GM12891 (cell line): ENCODE measurements at regions not wholly inside any gene's neighbourhood (a gene's known extent, or its start where the extent isn't known, plus 50 kb on each side); places are given as distances from the start of the nearest gene placed in this dataset.

ENCODE experiments used
- DNase-seq: peaks from one replicate; pipeline ENCODE4 v3.0.0; 2011; ENCODE audit warnings: low spot score; ENCODE audit not compliant: insufficient read length
- FAIRE-seq: peaks from 2 replicates; lab custom pipeline; 2011; peaks lifted over from hg19 to GRCh38; lab: Jason Lieb, UNC
- PAX5 ChIP-seq: IDR thresholded peaks from 2 replicates; pipeline ENCODE4 v1.6.1; 2011; ENCODE audit warnings: low read length, moderate library complexity, mild to moderate bottlenecking; ENCODE audit not compliant: insufficient read depth, severe bottlenecking
- POLR2A ChIP-seq: IDR thresholded peaks from 2 replicates; pipeline ENCODE4 v1.6.1; 2011; ENCODE audit warnings: low read depth, low read length, control low read depth
- POLR2AphosphoS5 ChIP-seq: IDR thresholded peaks from 2 replicates; pipeline ENCODE4 v1.6.1; 2011; ENCODE audit warnings: low read depth, low read length, control low read depth
- POU2F2 ChIP-seq: IDR thresholded peaks from 2 replicates; pipeline ENCODE4 v1.6.1; 2011; ENCODE audit warnings: low read depth, mild to moderate bottlenecking, control low read depth, low read length, moderate library complexity
- SPI1 ChIP-seq: IDR thresholded peaks from 2 replicates; pipeline ENCODE4 v1.6.1; 2011; ENCODE audit warnings: low read depth, low read length, control low read depth
- TAF1 ChIP-seq: IDR thresholded peaks from 2 replicates; pipeline ENCODE4 v1.6.1; 2011; ENCODE audit warnings: low read depth, low read length, control low read depth

- FAIRE-seq (no peak), DNase-seq (no peak)
- TF ChIP-seq POLR2A: no peak
- TF ChIP-seq POLR2AphosphoS5: no peak
- no peak for TF ChIP-seq SPI1
- no peak for TF ChIP-seq TAF1
- TF ChIP-seq PAX5: no peak
- no peak for TF ChIP-seq POU2F2
These were observed 76.0 kb downstream of the GPR88 start for GRCh38 chr1:100613817-100614559.

DNA sequence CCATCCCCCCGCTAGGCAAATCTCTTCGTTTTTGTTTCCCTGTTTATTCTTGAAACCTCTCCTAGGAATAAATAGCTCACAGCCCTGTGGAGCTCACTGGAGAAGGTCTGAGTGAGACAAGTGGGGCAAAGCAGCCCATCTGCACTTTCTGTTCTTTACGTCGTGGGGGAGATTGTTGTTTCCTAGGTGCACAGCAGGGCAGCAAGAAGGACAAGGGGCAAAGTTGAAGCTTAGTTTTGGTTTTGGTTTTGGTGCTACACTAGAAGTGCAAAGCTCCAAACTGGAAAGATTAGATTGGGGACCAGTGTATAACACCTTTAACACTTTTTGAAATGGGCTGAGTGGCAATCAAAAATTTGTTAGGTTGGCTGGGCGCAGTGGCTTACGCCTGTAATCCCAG lies 76.6 kb downstream of the GPR88 start:
- DNase-seq (no peak), FAIRE-seq (no peak)
- no peak for TF ChIP-seq POLR2AphosphoS5
- no peak for TF ChIP-seq TAF1

- FAIRE-seq (no peak), DNase-seq (no peak)
- TF ChIP-seq PAX5 (no peak), SPI1 (no peak), POLR2AphosphoS5 (no peak), POU2F2 (no peak)
These were observed 77.7 kb downstream of the GPR88 start for GRCh38 chr1:100615686-100616085.

DNA sequence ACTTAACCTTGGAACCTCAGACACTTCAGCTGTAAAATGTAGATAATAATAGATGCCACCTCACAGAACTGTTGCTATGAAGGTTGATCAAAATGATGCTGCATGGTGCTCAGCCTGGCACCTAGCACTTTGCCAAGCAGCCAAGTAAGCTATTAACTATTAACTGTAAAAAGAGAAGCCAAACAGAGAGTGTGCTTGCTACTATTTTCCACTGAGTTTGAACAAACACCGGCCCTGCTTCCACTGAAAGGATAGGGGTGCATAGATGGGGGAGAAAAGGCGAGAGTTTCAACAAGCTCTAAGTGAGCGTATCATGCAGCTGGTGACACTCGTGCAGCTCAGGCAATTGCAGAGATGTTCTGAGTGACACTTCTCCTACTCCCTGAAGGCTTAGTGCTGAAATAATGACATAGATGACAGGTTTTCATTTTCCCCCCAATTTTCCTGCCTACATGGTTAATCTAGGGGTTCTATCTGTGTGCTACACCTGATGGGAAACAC lies 78.2 kb downstream of the GPR88 start:
- TF ChIP-seq TAF1 (no peak), POLR2A (no peak), POU2F2 (no peak), SPI1 (no peak), PAX5 (no peak), POLR2AphosphoS5 (no peak)
- no peak for FAIRE-seq

GRCh38 chr1:100622037-100622436 lies 84.1 kb downstream of the GPR88 start:
- DNase-seq (no peak), FAIRE-seq (no peak)

More for the DNA sequence above, 78.2 kb downstream of the GPR88 start:
- DNase-seq: no peak

GRCh38 chr1:100622506-100622905 lies 84.6 kb downstream of the GPR88 start:
- FAIRE-seq (no peak), DNase-seq (no peak)
- no peak for TF ChIP-seq SPI1
- TF ChIP-seq PAX5: no peak
- TF ChIP-seq POU2F2: no peak
- TF ChIP-seq TAF1: no peak
- no peak for TF ChIP-seq POLR2AphosphoS5
- no peak for TF ChIP-seq POLR2A

More at GRCh38 chr1:100622037-100622436, 84.1 kb downstream of the GPR88 start:
- TF ChIP-seq TAF1 (no peak), POLR2AphosphoS5 (no peak), PAX5 (no peak), POLR2A (no peak), POU2F2 (no peak), SPI1 (no peak)

- FAIRE-seq: no peak
- DNase-seq: no peak
- TF ChIP-seq POLR2A (no peak), SPI1 (no peak), TAF1 (no peak), POLR2AphosphoS5 (no peak), POU2F2 (no peak), PAX5 (no peak)
These were observed 85.2 kb downstream of the GPR88 start for GRCh38 chr1:100622966-100623762.

DNA sequence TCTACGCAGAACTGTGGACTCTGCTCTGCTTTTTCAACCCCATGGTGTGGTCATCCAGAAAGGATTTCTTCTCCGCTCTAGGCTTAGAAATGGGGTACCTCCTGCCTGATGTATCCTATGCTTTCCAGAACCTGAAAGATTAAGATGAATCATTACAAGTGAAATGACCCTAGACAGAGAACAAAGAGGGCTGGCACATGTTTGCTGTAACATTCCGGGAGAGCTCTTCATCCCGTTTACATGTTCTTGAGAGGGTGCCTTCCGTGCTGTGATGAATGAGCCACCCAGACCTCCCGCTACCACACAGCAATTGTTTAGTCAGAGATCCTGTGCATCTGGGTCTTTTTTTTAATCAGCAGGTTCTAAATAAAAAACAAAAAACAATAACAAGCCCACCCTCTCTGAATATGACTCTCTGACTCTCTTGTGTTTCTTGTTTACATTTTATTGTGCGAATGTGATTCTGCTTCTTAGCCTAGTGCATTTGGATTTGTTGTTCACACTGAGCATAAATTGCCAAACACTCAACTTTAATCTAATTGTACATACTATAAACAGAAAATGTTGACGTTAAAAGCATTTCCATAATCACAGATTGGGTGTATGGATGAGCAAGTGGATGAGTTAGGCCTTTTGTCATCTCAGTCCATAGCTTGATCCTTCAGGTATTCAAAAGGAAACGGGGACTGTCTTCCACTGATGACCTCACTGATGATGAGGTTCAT lies 87.1 kb downstream of the GPR88 start:
- no peak for FAIRE-seq

GRCh38 chr1:100626397-100626796 lies 88.5 kb downstream of the GPR88 start:
- no peak for DNase-seq
- no peak for TF ChIP-seq POLR2AphosphoS5
- no peak for FAIRE-seq

More for the DNA sequence above, 87.1 kb downstream of the GPR88 start:
- TF ChIP-seq POLR2A: no peak
- TF ChIP-seq SPI1: no peak
- no peak for TF ChIP-seq PAX5
- TF ChIP-seq TAF1: no peak
- no peak for TF ChIP-seq POLR2AphosphoS5
- TF ChIP-seq POU2F2: no peak
- DNase-seq: no peak

DNA sequence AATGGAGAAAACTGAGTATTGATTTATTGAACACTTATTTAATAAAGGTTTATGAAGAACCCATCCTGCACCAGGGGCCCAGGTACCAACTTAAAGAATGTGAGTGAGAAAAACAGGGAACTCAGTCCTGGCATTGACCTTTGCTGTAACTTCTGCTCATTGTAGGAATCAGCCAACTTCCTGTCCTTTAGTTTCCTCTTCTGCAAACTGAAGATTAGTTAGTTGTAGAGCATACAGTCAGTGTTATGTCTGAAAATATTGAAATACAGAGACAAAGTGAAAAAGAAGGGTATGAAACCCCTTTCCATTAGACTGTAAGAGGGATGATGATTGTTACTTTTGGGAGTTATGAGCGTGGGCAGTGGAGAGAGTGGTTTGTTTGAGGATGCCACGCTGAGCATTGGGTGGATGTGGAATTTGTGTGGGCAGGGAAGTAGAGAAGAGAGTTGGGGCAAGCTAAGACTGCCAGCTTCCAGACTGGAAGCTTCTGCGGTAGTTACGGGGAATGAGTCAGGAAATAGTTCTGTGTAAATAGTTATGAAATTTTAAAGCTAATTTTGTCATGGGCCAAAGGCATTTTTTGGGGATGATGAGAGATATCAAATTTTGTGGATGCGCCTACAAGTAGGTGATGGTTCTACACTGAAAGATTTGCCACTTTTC lies 89.2 kb downstream of the GPR88 start:
- TF ChIP-seq SPI1 (no peak), PAX5 (no peak), POLR2A (no peak), POU2F2 (no peak), TAF1 (no peak), POLR2AphosphoS5 (no peak)
- FAIRE-seq (no peak), DNase-seq (no peak)
